Spleen (tissue), 7 donors: ENCODE measurements at regions not wholly inside any gene's neighbourhood (a gene's known extent, or its start where the extent isn't known, plus 50 kb on each side); places are given as distances from the start of the nearest gene placed in this dataset.

ENCODE experiments used
- POLR2A ChIP-seq, 3 donors: fragments of 450-650 bp; IDR thresholded peaks; one replicate each; pipeline ENCODE4 v1.5.1; 2017; ENCODE audit warnings: antibody characterized with exemption in 3 of 3, mild to moderate bottlenecking in 1 of 3
- POLR2AphosphoS5 ChIP-seq, 3 donors: sonication (generic); formaldehyde crosslinking; IDR thresholded peaks; one replicate each; pipeline ENCODE4 v1.5.1; 2017; ENCODE audit warnings: antibody characterized with exemption in 3 of 3
- TF ChIP-seq, protein P1 (sequence below), 11 experiments: fragments of 200-600 bp in 7 of 11; fragments of 450-650 bp in 4 of 11; sonication (generic) in 4 of 11; IDR thresholded peaks in 8 of 11; conservative IDR thresholded peaks in 3 of 11; 1 replicate in 7 of 11; 2 replicates in 4 of 11; pipeline versions ENCODE4 v1.4.0 to v1.8.0; 2016 to 2021; ENCODE audit warnings: antibody characterized with exemption in 11 of 11, inconsistent platforms in 4 of 11, mild to moderate bottlenecking in 1 of 11
- donor health status: DM: no; HTN: no; CAD: no; lungs with moderate emphysema.
- donor health status: DM: no; HTN: no; CAD: no.
- donor health status: DM: no; HTN: no; CAD: no.

DNA sequence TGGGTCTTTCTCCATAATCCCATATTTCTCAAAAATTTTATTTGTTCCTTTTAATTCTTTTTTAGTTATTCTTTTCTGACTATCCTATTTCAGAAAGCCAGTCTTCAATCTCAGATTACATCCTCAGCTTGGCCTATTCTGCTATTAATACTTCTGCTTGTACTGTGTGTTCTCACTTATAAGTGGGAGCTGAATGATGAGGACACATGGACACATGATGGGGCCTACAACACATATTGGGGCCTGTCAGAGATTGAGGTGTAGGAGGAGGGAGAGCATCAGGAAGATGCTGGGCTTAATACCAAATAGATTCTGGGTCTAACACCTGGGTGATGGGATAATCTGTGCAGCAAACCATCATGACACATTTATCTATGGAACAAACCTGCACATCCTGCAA is 82.3 kb downstream of the MAGEE1 start:
- TF ChIP-seq, protein P1, sequence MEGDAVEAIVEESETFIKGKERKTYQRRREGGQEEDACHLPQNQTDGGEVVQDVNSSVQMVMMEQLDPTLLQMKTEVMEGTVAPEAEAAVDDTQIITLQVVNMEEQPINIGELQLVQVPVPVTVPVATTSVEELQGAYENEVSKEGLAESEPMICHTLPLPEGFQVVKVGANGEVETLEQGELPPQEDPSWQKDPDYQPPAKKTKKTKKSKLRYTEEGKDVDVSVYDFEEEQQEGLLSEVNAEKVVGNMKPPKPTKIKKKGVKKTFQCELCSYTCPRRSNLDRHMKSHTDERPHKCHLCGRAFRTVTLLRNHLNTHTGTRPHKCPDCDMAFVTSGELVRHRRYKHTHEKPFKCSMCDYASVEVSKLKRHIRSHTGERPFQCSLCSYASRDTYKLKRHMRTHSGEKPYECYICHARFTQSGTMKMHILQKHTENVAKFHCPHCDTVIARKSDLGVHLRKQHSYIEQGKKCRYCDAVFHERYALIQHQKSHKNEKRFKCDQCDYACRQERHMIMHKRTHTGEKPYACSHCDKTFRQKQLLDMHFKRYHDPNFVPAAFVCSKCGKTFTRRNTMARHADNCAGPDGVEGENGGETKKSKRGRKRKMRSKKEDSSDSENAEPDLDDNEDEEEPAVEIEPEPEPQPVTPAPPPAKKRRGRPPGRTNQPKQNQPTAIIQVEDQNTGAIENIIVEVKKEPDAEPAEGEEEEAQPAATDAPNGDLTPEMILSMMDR (IDR thresholded peaks at IDR 0.05 in 8 of 11, conservative IDR thresholded peaks at IDR 0.05 in 3 of 11) = no peak
- TF ChIP-seq POLR2A (IDR thresholded peaks at IDR 0.05) (no peak), POLR2AphosphoS5 (IDR thresholded peaks at IDR 0.05) (no peak)
